ENCODE measurements at regions not wholly inside any gene's neighbourhood (a gene's known extent, or its start where the extent isn't known, plus 50 kb on each side); places are given as distances from the start of the nearest gene placed in this dataset.

DNA sequence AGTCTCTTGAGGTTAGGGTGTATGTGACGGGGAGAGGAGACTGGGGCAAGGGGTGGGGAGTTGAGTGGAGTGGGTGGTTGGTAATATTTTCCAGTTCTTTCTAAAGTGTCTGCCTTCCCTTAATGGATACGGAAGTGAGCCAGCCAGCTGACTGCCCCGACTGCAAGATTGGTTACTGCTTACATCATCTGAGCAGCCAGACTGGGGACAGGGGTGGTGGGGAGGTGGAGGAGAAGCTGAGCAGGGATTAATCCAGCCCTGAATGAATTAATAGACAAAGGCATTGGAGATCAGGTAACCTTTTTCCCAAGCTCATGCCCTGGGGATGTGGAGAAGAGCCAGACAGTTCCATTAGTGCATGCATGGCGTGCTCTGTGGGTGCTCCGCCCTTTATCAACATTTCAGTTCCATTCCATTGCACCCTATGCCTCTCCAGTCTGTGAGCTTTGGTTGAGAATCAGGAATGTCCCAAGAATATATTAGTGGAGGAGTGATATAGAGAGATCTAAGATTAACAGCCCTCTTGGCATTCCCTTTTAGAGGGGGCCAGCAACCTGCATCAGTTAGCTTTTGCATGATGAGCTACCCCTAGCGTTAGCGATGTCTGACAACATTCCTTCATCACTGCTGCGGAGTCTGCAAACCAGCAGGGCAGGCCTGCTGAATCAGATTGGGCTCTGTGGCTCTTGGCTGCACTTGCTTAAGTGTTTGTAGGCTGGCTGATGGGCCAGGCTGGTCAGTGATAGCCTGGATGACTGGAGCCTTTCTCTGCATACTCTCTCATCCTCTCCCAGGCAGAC is 67.4 kb downstream of the TNP1 start:
- Histone ChIP-seq H3K36me3 (ENCODE audit: control insufficient read depth, insufficient read depth, low read length) (no peaks in the 10 kb centered on the region), H3K4me1 (no peaks in the 10 kb centered on the region), H3K4me3 (ENCODE audit: low read depth, low read length) (no peak overlapping the region), H3K9me3 (no peaks in the 10 kb centered on the region), H3K27me3 (replicated peaks; ENCODE audit: control insufficient read depth, insufficient read depth, low read length) (no peaks in the 10 kb centered on the region)
- Mint-ChIP-seq H3K4me3 (ENCODE audit: unreplicated experiment) (no peak overlapping the region), H3K9me3 (ENCODE audit: unreplicated experiment) (no peaks in the 10 kb centered on the region), H3K36me3 (ENCODE audit: insufficient read depth, unreplicated experiment) (no peaks in the 10 kb centered on the region), H3K27me3 (ENCODE audit: insufficient read depth, unreplicated experiment) (no peaks in the 10 kb centered on the region), H3K4me1 (ENCODE audit: low read depth, unreplicated experiment) (no peaks in the 10 kb centered on the region), H3K27ac (ENCODE audit: unreplicated experiment) (no peak overlapping the region)
- ChIA-PET POLR2A (no interaction called here), CTCF (no interaction called here)
- DNase-seq, result no peak
- BruUV-seq (replicated peaks), result no TSS peak
- intact Hi-C loops (cut with micrococcal nuclease; ENCODE audit: unreplicated experiment), result no loop called here
- TF ChIP-seq, protein P1, sequence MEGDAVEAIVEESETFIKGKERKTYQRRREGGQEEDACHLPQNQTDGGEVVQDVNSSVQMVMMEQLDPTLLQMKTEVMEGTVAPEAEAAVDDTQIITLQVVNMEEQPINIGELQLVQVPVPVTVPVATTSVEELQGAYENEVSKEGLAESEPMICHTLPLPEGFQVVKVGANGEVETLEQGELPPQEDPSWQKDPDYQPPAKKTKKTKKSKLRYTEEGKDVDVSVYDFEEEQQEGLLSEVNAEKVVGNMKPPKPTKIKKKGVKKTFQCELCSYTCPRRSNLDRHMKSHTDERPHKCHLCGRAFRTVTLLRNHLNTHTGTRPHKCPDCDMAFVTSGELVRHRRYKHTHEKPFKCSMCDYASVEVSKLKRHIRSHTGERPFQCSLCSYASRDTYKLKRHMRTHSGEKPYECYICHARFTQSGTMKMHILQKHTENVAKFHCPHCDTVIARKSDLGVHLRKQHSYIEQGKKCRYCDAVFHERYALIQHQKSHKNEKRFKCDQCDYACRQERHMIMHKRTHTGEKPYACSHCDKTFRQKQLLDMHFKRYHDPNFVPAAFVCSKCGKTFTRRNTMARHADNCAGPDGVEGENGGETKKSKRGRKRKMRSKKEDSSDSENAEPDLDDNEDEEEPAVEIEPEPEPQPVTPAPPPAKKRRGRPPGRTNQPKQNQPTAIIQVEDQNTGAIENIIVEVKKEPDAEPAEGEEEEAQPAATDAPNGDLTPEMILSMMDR (IDR thresholded peaks at IDR 0.05; ENCODE audit: insufficient read depth in 1 of 2, low read depth in 1 of 2, low read length in 1 of 2, severe bottlenecking in 1 of 2, unreplicated experiment in 1 of 2), result no peak

- intact Hi-C loops (cut with micrococcal nuclease; ENCODE audit: unreplicated experiment), result no loop called here
- Histone ChIP-seq H3K4me1 (no peaks in the 10 kb centered on the region), H3K36me3 (ENCODE audit: control insufficient read depth, insufficient read depth, low read length) (no peaks in the 10 kb centered on the region), H3K4me3 (ENCODE audit: low read depth, low read length) (no peak overlapping the region), H3K27me3 (replicated peaks; ENCODE audit: control insufficient read depth, insufficient read depth, low read length) (no peaks in the 10 kb centered on the region), H3K9me3 (no peaks in the 10 kb centered on the region)
- Mint-ChIP-seq H3K36me3 (ENCODE audit: insufficient read depth, unreplicated experiment) (no peaks in the 10 kb centered on the region), H3K27me3 (ENCODE audit: insufficient read depth, unreplicated experiment) (no peaks in the 10 kb centered on the region), H3K9me3 (ENCODE audit: unreplicated experiment) (no peaks in the 10 kb centered on the region), H3K27ac (ENCODE audit: unreplicated experiment) (no peak overlapping the region), H3K4me3 (ENCODE audit: unreplicated experiment) (no peak overlapping the region), H3K4me1 (ENCODE audit: low read depth, unreplicated experiment) (no peaks in the 10 kb centered on the region)
- CTCF ChIA-PET, result no interaction called here
- POLR2A ChIA-PET, result no interaction called here
- DNase-seq, result no peak
- TF ChIP-seq, protein P1 (IDR thresholded peaks at IDR 0.05; ENCODE audit: insufficient read depth in 1 of 2, low read depth in 1 of 2, low read length in 1 of 2, severe bottlenecking in 1 of 2, unreplicated experiment in 1 of 2), result no peak
- no TSS peak for BruUV-seq (replicated peaks)
Observed at GRCh38 chr2:216791303-216791702, 68.6 kb downstream of the TNP1 start.

DNA sequence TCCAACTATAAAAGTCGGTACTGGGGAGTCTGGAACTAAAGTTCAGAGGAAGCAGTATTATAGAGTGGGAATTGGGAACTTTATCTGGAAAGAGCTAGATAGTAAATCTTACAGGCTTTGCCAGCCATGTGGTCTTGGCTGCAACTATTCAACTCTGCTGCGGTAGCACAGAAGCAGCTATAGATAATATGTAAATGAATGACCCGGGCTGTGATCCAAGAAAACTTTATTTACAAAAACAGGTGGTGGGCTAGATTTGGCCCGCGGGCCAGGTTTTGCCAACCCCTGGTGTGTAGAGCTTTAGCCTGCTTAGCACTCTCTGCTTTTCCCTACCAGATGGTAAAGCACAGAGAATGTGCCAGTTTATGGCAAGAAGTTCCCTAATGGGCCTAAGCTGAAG is 70.8 kb downstream of the TNP1 start:
- no peak overlapping the region for H3K4me3 Mint-ChIP-seq (ENCODE audit: unreplicated experiment)
- Histone ChIP-seq H3K4me3 (ENCODE audit: low read depth, low read length) (no peak overlapping the region), H3K4me1 (no peaks in the 10 kb centered on the region), H3K36me3 (ENCODE audit: control insufficient read depth, insufficient read depth, low read length) (no peaks in the 10 kb centered on the region), H3K27me3 (replicated peaks; ENCODE audit: control insufficient read depth, insufficient read depth, low read length) (no peaks in the 10 kb centered on the region), H3K9me3 (no peaks in the 10 kb centered on the region)
- no peaks in the 10 kb centered on the region for H3K9me3 Mint-ChIP-seq (ENCODE audit: unreplicated experiment)
- no peak for DNase-seq
- H3K27ac Mint-ChIP-seq (ENCODE audit: unreplicated experiment), result no peak overlapping the region
- intact Hi-C loops (cut with micrococcal nuclease; ENCODE audit: unreplicated experiment), result no loop called here
- no peaks in the 10 kb centered on the region for H3K4me1 Mint-ChIP-seq (ENCODE audit: low read depth, unreplicated experiment)
- ChIA-PET POLR2A (no interaction called here), CTCF (interaction anchor here (0.6 kb wide), 1 partner anchor 471 kb away, joined by 11 read pairs; no protein-coding TSS in a partner anchor)
- no peaks in the 10 kb centered on the region for H3K36me3 Mint-ChIP-seq (ENCODE audit: insufficient read depth, unreplicated experiment)
- TF ChIP-seq, protein P1 (IDR thresholded peaks at IDR 0.05; ENCODE audit: insufficient read depth in 1 of 2, low read depth in 1 of 2, low read length in 1 of 2, severe bottlenecking in 1 of 2, unreplicated experiment in 1 of 2), result no peak
- BruUV-seq (replicated peaks), result no TSS peak
- no peaks in the 10 kb centered on the region for H3K27me3 Mint-ChIP-seq (ENCODE audit: insufficient read depth, unreplicated experiment)
